GM12874 (cell line): ENCODE measurements at regions not wholly inside any gene's neighbourhood (a gene's known extent, or its start where the extent isn't known, plus 50 kb on each side); places are given as distances from the start of the nearest gene placed in this dataset.

ENCODE experiments used
- CTCF ChIP-seq: IDR thresholded peaks from 2 replicates; pipeline ENCODE4 v1.5.1; 2011; ENCODE audit warnings: low read depth, mild to moderate bottlenecking, control low read depth, low read length, moderate library complexity; ENCODE audit not compliant: insufficient read depth

- TF ChIP-seq CTCF: no peak
Observed at GRCh38 chr2:65636024-65636423, 203.6 kb upstream of the SPRED2 start.

- no peak for TF ChIP-seq CTCF
Observed at GRCh38 chr2:65634304-65634703, 201.9 kb upstream of the SPRED2 start.

DNA sequence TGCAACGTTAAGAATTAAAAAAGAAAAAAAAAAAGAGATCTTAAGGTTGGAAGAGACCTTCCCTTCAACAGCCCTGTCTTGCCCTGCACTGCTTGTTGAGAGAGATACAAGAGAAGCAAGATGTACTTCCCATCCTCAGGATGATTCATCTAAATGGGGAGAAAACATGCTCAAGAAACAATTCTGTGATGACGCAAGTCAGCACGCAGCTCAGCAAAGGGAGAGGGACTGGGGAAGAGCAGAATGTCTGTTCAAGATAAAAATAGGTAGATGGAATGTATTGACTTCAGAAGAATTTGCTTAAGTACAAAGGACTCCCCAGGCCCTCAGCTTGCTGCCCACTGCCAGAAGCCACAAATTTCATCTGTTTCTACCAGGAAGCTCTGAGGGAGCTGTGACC is 198.2 kb upstream of the SPRED2 start:
- TF ChIP-seq CTCF: no peak

DNA sequence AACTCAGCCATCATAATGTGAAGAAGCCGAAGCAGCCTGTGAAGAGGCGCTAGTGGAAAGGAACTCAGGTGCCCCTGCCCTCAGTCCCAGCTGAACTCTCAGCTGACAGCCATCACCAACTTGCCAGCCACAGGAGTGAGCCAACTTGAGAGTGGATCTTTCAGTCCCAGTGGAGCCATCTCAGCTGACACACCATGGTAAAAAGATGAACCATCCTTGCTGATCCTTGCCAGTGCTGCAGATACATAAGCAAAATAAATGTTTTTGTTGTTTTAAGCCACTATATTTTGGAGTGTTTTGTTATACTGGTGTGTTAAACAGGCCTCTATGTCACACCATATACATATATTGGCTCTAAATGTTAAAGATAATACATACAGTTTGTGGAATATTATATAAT is 195.8 kb upstream of the SPRED2 start:
- TF ChIP-seq CTCF: no peak

- no peak for TF ChIP-seq CTCF
Observed at GRCh38 chr2:65626831-65627230, 194.4 kb upstream of the SPRED2 start.

DNA sequence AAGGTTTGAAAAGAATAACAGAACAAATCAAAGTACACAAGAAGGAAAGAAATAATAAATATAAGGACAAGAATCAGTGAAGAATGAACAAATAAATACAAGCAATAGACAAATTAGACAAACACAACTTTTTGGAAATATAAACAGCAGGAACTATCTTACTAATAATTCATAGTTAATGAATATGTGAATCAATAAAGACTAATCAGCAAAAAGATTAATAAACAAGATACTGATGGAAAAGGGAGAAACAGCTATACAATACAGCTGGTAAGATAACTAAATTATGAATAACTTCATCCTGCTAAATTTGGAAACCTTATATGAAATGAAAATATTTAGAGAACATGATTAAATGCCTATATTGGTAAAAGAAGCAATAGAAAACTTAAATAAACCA is 193.6 kb upstream of the SPRED2 start:
- TF ChIP-seq CTCF: no peak

GRCh38 chr2:65622951-65623535 is 190.6 kb upstream of the SPRED2 start:
- no peak for TF ChIP-seq CTCF

GRCh38 chr2:65622499-65622898 is 190.1 kb upstream of the SPRED2 start:
- no peak for TF ChIP-seq CTCF
